T-helper 17 cell (primary cell): ENCODE measurements at regions not wholly inside any gene's neighbourhood (a gene's known extent, or its start where the extent isn't known, plus 50 kb on each side); places are given as distances from the start of the nearest gene placed in this dataset.

Source experiments
- ATAC-seq: fragments of 150-1000 bp; cut with Tn5 transposase; 2 replicates; pipeline ENCODE4 v1.10.0; 2021; ENCODE audit warnings: mild to moderate bottlenecking, moderate library complexity
- DNase-seq, 3 donors: peaks; one replicate each; pipeline versions ENCODE4 v3.0.0 to v3.0.0-alpha.2; 2020 to 2021
- H3K9me3 ChIP-seq: one replicate; pipeline ENCODE4 v1.7.0; 2013; ENCODE audit warnings: low read length, mild to moderate bottlenecking; ENCODE audit not compliant: control insufficient read depth, poor library complexity, severe bottlenecking
- H3K27ac Mint-ChIP-seq: one replicate; pipeline ENCODE4 v1.8.0; 2022; ENCODE audit warnings: mild to moderate bottlenecking, moderate library complexity, mixed read lengths
- H3K27me3 Mint-ChIP-seq: one replicate; pipeline ENCODE4 v1.8.0; 2022; ENCODE audit warnings: mixed read lengths
- H3K36me3 Mint-ChIP-seq: one replicate; pipeline ENCODE4 v1.8.0; 2022; ENCODE audit warnings: low read depth, mixed read lengths
- H3K4me1 Mint-ChIP-seq: one replicate; pipeline ENCODE4 v1.8.0; 2022; ENCODE audit warnings: mild to moderate bottlenecking, mixed read lengths
- H3K4me3 Mint-ChIP-seq: one replicate; pipeline ENCODE4 v1.8.0; 2022; ENCODE audit warnings: mild to moderate bottlenecking, moderate library complexity, mixed read lengths

GRCh38 chr11:111021131-111021530 is 224.4 kb upstream of the POU2AF2 start:
- no peak overlapping the region for H3K4me3 Mint-ChIP-seq

DNA sequence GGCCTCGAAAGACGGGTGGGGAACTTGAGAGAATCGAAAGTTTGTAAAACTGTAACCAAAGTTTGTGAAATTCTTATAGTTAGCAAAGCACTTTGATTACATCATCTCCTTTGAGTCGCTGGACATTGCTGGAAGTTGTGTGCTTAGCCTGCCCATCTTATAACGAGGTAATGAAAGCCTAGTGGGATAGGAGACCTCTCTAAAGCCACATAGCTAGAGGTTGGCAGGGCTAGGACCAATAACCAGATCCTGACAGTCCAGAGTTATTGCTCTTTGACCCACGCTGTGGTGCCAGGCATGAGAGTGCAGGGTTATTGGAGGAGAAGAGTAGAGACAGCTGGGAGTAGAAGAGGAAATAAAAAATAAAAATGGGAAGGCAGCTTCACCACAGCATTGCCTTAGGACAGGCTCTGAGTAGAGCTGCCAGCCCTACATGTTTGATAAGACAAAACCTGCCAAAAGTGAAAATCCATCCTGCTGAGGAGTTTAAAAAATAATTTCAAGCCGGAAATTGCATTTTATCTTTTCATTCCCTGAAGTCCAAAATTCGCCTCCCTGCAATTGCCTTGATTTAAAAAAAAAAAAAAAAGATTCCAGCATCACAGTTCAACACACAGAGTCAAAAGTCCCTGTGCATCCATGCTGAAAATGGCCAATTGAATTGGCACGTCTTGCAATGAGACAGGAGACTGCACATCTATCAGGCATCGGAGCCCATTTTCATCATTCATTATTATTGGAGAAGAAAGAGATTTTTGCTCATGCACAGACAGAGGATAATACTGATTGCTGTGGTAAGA is 225.5 kb upstream of the POU2AF2 start:
- H3K4me1 Mint-ChIP-seq: no peaks in the 10 kb centered on the region
- ATAC-seq (no peak), DNase-seq (no peak)
- no peaks in the 10 kb centered on the region for H3K36me3 Mint-ChIP-seq
- H3K27me3 Mint-ChIP-seq: peaks cover 26% of the 10 kb centered on the region
- no peak overlapping the region for H3K27ac Mint-ChIP-seq
- H3K4me3 Mint-ChIP-seq: no peak overlapping the region
- H3K9me3 ChIP-seq: no peaks in the 10 kb centered on the region

More at GRCh38 chr11:111021131-111021530, 224.4 kb upstream of the POU2AF2 start:
- ATAC-seq (no peak), DNase-seq (no peak)
- no peaks in the 10 kb centered on the region for H3K36me3 Mint-ChIP-seq
- H3K4me1 Mint-ChIP-seq: no peaks in the 10 kb centered on the region
- no peak overlapping the region for H3K27ac Mint-ChIP-seq
- H3K27me3 Mint-ChIP-seq: peaks cover 26% of the 10 kb centered on the region
- no peaks in the 10 kb centered on the region for H3K9me3 ChIP-seq

- peaks cover 32% of the 10 kb centered on the region for H3K27me3 Mint-ChIP-seq
- no peak overlapping the region for H3K27ac Mint-ChIP-seq
- H3K9me3 ChIP-seq: no peaks in the 10 kb centered on the region
- H3K36me3 Mint-ChIP-seq: no peaks in the 10 kb centered on the region
- H3K4me3 Mint-ChIP-seq: no peak overlapping the region
- ATAC-seq (no peak), DNase-seq (no peak)
- no peaks in the 10 kb centered on the region for H3K4me1 Mint-ChIP-seq
These were observed 226.1 kb upstream of the POU2AF2 start for GRCh38 chr11:111019451-111019850.

DNA sequence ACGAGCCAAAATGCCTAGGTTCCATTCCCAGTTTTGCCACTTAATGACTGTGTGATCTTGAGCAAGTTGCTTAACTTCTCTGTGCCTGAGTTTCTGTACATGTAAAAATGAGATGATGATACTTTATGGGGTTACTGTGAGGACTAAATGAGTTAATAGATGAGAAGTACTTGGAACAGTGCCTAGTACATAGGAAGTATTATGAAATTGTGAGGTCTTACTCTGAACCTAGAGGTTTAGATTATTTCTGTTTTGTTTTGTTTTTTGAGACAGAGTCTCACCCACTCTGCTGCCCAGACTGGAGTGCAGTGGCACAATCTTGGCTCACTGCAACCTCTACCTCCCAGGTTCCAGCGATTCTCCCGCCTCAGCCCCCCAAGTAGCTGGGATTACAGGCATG is 227.0 kb upstream of the POU2AF2 start:
- H3K4me1 Mint-ChIP-seq: no peaks in the 10 kb centered on the region
- H3K27ac Mint-ChIP-seq: no peak overlapping the region
- H3K9me3 ChIP-seq: no peaks in the 10 kb centered on the region
- no peak overlapping the region for H3K4me3 Mint-ChIP-seq
- peaks cover 41% of the 10 kb centered on the region for H3K27me3 Mint-ChIP-seq
- no peaks in the 10 kb centered on the region for H3K36me3 Mint-ChIP-seq
- ATAC-seq (no peak), DNase-seq (no peak)

DNA sequence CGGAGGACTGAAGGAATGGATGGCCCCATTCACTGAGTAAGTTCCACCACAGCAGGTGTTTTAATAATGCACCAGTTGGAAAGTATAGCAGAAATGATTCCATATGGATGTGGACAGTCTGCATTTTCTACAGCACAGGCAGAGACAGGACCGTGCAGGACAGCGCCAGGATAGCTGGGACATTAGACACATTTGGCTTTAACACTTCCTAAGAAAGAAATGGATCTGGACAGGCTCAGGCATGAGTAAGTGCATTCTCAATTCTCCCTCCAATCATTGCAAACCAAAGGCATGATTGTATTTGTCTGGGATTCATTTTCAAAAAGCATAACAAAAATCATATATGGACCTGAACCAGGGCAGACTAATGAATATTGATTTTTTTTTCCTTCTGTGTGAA is 233.0 kb upstream of the POU2AF2 start:
- peaks cover 39% of the 10 kb centered on the region for H3K27me3 Mint-ChIP-seq
- ATAC-seq: no peak
- H3K27ac Mint-ChIP-seq: no peak overlapping the region
- no peaks in the 10 kb centered on the region for H3K9me3 ChIP-seq
- H3K4me3 Mint-ChIP-seq: no peak overlapping the region
- peaks cover 2% of the 10 kb centered on the region for H3K4me1 Mint-ChIP-seq
- H3K36me3 Mint-ChIP-seq: no peaks in the 10 kb centered on the region
- DNase-seq: no peak

DNA sequence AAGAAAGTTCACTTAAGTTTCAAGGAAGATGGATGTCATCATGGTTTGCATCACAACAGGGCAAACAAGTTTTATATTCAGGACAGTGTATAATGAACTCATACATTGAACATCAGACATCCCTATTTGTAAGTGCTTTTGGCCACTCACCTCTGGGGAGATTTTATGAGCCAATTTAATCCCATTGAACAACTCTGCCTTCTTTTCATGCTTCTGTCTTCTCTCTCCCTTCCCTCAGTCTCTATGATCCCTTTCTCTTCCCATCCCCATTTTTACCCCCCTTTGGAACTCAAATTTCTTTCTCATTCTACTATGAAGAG is 234.3 kb upstream of the POU2AF2 start:
- no peaks in the 10 kb centered on the region for H3K9me3 ChIP-seq
- H3K27me3 Mint-ChIP-seq: peaks cover 39% of the 10 kb centered on the region
- no peak for ATAC-seq
- H3K27ac Mint-ChIP-seq: no peak overlapping the region
- no peak for DNase-seq
- peaks cover 2% of the 10 kb centered on the region for H3K4me1 Mint-ChIP-seq
- no peak overlapping the region for H3K4me3 Mint-ChIP-seq
- H3K36me3 Mint-ChIP-seq: no peaks in the 10 kb centered on the region

- H3K4me3 Mint-ChIP-seq: no peak overlapping the region
- peaks cover 2% of the 10 kb centered on the region for H3K4me1 Mint-ChIP-seq
- ATAC-seq: no peak
These were observed 234.9 kb upstream of the POU2AF2 start for GRCh38 chr11:111010391-111011274.

DNA sequence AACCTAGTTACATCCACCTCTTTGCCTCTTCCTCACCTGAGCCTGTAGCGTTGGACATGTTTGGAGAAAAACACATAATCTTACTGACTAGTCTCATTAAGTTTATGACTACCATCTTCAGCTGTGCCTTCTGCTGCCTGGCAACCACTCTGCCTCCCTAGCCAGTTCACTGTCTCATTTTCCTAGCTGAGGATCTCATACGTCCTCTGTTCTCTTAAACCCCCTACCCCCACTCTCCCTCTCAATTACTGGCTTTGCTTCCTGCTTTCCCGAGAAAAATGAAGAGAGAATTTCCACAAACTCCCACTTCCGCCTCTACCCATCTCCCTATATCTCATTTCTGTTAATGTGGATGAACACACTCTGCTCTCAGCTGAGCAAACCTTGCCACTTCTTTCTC is 239.3 kb upstream of the POU2AF2 start:
- H3K36me3 Mint-ChIP-seq: no peaks in the 10 kb centered on the region
- H3K4me3 Mint-ChIP-seq: no peak overlapping the region
- H3K27ac Mint-ChIP-seq: no peak overlapping the region
- H3K4me1 Mint-ChIP-seq: no peaks in the 10 kb centered on the region
- no peaks in the 10 kb centered on the region for H3K9me3 ChIP-seq
- peaks cover 10% of the 10 kb centered on the region for H3K27me3 Mint-ChIP-seq
- ATAC-seq (no peak), DNase-seq (no peak)

More at GRCh38 chr11:111010391-111011274, 234.9 kb upstream of the POU2AF2 start:
- Mint-ChIP-seq H3K27me3 (peaks cover 39% of the 10 kb centered on the region), H3K27ac (no peak overlapping the region), H3K36me3 (no peaks in the 10 kb centered on the region)
- DNase-seq: no peak
- no peaks in the 10 kb centered on the region for H3K9me3 ChIP-seq

DNA sequence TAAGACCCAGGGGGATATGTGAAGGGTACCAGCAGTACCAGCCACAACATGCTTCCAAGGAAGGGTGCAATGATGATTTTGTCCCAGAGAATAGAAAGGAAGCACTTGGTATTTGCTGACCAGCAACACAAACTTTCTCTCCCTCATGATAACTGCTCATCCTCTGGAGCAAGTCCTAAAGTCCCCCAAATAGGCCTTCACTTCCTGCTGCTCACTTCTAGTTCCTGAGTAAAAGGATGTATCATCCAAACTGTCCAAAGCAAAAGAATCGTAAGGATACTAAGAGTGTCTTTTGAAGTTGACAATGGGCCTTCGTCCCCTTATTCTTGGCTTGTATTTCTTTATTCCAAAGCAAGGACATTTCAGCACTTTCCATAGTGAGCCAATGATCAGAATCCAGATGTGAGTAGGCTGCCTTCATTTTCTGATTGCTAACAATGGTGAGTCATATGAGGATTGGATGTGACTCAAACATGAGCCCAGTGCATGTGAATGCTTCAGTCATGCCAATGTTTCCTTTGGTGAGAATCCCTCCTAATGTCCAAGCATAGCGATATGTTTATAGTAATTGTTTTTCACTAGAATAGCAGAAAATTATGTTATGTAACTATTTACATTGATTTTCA is 243.4 kb upstream of the POU2AF2 start:
- no peaks in the 10 kb centered on the region for H3K9me3 ChIP-seq
- Mint-ChIP-seq H3K4me3 (no peak overlapping the region), H3K36me3 (no peaks in the 10 kb centered on the region), H3K27me3 (peaks cover 4% of the 10 kb centered on the region), H3K27ac (no peak overlapping the region), H3K4me1 (no peaks in the 10 kb centered on the region)
- ATAC-seq (no peak), DNase-seq (no peak)

DNA sequence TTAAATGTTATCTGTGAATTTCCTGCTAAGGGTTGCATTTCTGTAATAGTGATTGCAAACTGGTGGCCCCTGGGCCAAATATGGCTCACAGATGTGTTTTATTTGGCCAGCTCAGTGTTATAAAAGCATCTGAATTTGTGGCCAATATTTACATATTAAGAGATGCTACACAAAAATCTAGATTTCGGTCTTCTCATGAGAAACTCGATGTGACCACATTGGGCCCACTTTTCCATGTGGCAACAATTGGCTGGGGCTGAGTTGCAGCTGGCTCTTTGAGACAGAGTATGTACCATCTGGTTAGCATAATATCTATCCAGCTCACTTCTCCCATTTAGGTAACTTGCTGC is 244.5 kb upstream of the POU2AF2 start:
- Mint-ChIP-seq H3K4me1 (no peaks in the 10 kb centered on the region), H3K27me3 (peaks cover 4% of the 10 kb centered on the region), H3K4me3 (no peak overlapping the region), H3K27ac (no peak overlapping the region), H3K36me3 (no peaks in the 10 kb centered on the region)
- DNase-seq (no peak), ATAC-seq (no peak)
- no peaks in the 10 kb centered on the region for H3K9me3 ChIP-seq

GRCh38 chr11:111000400-111001080 is 245.0 kb upstream of the POU2AF2 start:
- peaks cover 4% of the 10 kb centered on the region for H3K27me3 Mint-ChIP-seq
- H3K27ac Mint-ChIP-seq: no peak overlapping the region
- no peaks in the 10 kb centered on the region for H3K9me3 ChIP-seq
- DNase-seq (no peak), ATAC-seq (no peak)
- no peaks in the 10 kb centered on the region for H3K36me3 Mint-ChIP-seq
- no peaks in the 10 kb centered on the region for H3K4me1 Mint-ChIP-seq
- H3K4me3 Mint-ChIP-seq: no peak overlapping the region

GRCh38 chr11:110992481-110992880 is 253.0 kb upstream of the POU2AF2 start:
- no peak for DNase-seq
- Mint-ChIP-seq H3K27me3 (peaks cover 5% of the 10 kb centered on the region), H3K36me3 (no peaks in the 10 kb centered on the region), H3K27ac (no peak overlapping the region), H3K4me1 (no peaks in the 10 kb centered on the region), H3K4me3 (no peak overlapping the region)
- no peak for ATAC-seq
- no peaks in the 10 kb centered on the region for H3K9me3 ChIP-seq
